HepG2 (cell line): ENCODE measurements at regions not wholly inside any gene's neighbourhood (a gene's known extent, or its start where the extent isn't known, plus 50 kb on each side); places are given as distances from the start of the nearest gene placed in this dataset.
A peak's percentile ranks its signal among the peaks of the same experiment; 100 is the strongest.

Source experiments
- ARID5B ChIP-seq: IDR thresholded peaks from 2 replicates; pipeline ENCODE4 v1.4.0; 2020; ENCODE audit warnings: mild to moderate bottlenecking, missing genetic modification reagents
- CBX2 ChIP-seq, 2 experiments: fragments of 200-600 bp in 1 of 2; sonication (generic); formaldehyde crosslinking in 1 of 2; IDR thresholded peaks; 2 replicates each; pipeline versions ENCODE4 v1.7.0 to v1.8.1; 2018 to 2022; ENCODE audit warnings: low read depth in 2 of 2, low read length in 1 of 2, mild to moderate bottlenecking in 1 of 2, missing genetic modification reagents in 1 of 2
- GATAD2A ChIP-seq: IDR thresholded peaks from 2 replicates; pipeline ENCODE4 v1.6.1; 2016
- HDAC1 ChIP-seq: sonication (generic); formaldehyde crosslinking; IDR thresholded peaks from 2 replicates; pipeline ENCODE4 v1.5.1; 2020; ENCODE audit warnings: mild to moderate bottlenecking, missing genetic modification reagents
- HHEX ChIP-seq: IDR thresholded peaks from 2 replicates; pipeline ENCODE4 v1.6.1; 2016; ENCODE audit warnings: control low read depth
- HNF4G ChIP-seq, 2 experiments: sonication (generic) in 1 of 2; formaldehyde crosslinking in 1 of 2; IDR thresholded peaks; 2 replicates each; pipeline versions ENCODE4 v1.4.0 to v1.6.1; 2011 to 2020; ENCODE audit warnings: borderline replicate concordance in 2 of 2, low read depth in 2 of 2, mild to moderate bottlenecking in 2 of 2, low read length in 1 of 2, missing genetic modification reagents in 1 of 2, moderate library complexity in 1 of 2
- NCOA5 ChIP-seq: sonication (generic); formaldehyde crosslinking; IDR thresholded peaks from 2 replicates; pipeline ENCODE4 v1.4.0; 2020; ENCODE audit warnings: missing genetic modification reagents
- NR2C2 ChIP-seq: sonication (generic); formaldehyde crosslinking; IDR thresholded peaks from 2 replicates; pipeline ENCODE4 v1.4.0; 2020; ENCODE audit warnings: missing genetic modification reagents, mild to moderate bottlenecking, moderate library complexity, borderline replicate concordance
- NR3C1 ChIP-seq: sonication (generic); formaldehyde crosslinking; IDR thresholded peaks from 2 replicates; pipeline ENCODE4 v1.4.0; 2020; ENCODE audit warnings: missing genetic modification reagents
- PITX1 ChIP-seq: sonication (generic); formaldehyde crosslinking; IDR thresholded peaks from 2 replicates; pipeline ENCODE4 v1.5.1; 2020; ENCODE audit warnings: mild to moderate bottlenecking, missing genetic modification reagents
- RARA ChIP-seq: IDR thresholded peaks from 2 replicates; pipeline ENCODE4 v1.6.1; 2016; ENCODE audit warnings: missing genetic modification reagents, missing compliant biosample characterization
- TCF12 ChIP-seq, 2 experiments: fragments of 450-650 bp in 1 of 2; sonication (generic) in 1 of 2; formaldehyde crosslinking in 1 of 2; IDR thresholded peaks; 2 replicates each; pipeline versions ENCODE4 v1.6.1 to v1.8.0; 2017 to 2022; ENCODE audit warnings: antibody characterized with exemption in 1 of 2, mild to moderate bottlenecking in 1 of 2, missing genetic modification reagents in 1 of 2, moderate library complexity in 1 of 2
- TFDP1 ChIP-seq: IDR thresholded peaks from 2 replicates; pipeline ENCODE4 v1.6.1; 2016; ENCODE audit warnings: missing compliant biosample characterization, missing genetic modification reagents, borderline replicate concordance
- TFE3 ChIP-seq: IDR thresholded peaks from 2 replicates; pipeline ENCODE4 v1.6.1; 2016
- ZC3H4 ChIP-seq: sonication (generic); formaldehyde crosslinking; IDR thresholded peaks from 2 replicates; pipeline ENCODE4 v1.4.0; 2020; ENCODE audit warnings: missing genetic modification reagents, borderline replicate concordance
- ZFP36 ChIP-seq: fragments of 150-350 bp; IDR thresholded peaks from 2 replicates; pipeline ENCODE4 v1.6.1; 2018; ENCODE audit warnings: borderline replicate concordance, low read length, low read depth; ENCODE audit not compliant: partially characterized antibody
- ZMYM2 ChIP-seq: sonication (generic); formaldehyde crosslinking; IDR thresholded peaks from 2 replicates; pipeline ENCODE4 v1.8.0; 2022; ENCODE audit warnings: mild to moderate bottlenecking, missing genetic modification reagents
- ZNF362 ChIP-seq: sonication (generic); formaldehyde crosslinking; IDR thresholded peaks from 2 replicates; pipeline ENCODE4 v1.4.0; 2020; ENCODE audit warnings: missing genetic modification reagents, mild to moderate bottlenecking, borderline replicate concordance
- ZSCAN31 ChIP-seq: sonication (generic); formaldehyde crosslinking; IDR thresholded peaks from 2 replicates; pipeline ENCODE4 v1.5.0; 2020; ENCODE audit warnings: low read depth, mild to moderate bottlenecking, missing genetic modification reagents

- no peak for TF ChIP-seq TFE3 (CRISPR knock-in tag)
- no peak for TF ChIP-seq ZFP36
- TF ChIP-seq NCOA5, result no peak
- TF ChIP-seq ZMYM2 (CRISPR knock-in tag), result no peak
- peak; percentile 40; the same call in 1 of the 2 replicates for TF ChIP-seq PITX1 (CRISPR knock-in tag)
- no peak for TF ChIP-seq NR2C2 (CRISPR knock-in tag)
- TF ChIP-seq ZSCAN31, result no peak
- no peak for TF ChIP-seq HHEX (CRISPR knock-in tag)
- peak; percentile 51 for TF ChIP-seq ARID5B (CRISPR knock-in tag)
- no peak for TF ChIP-seq TFDP1
- TF ChIP-seq HDAC1 (CRISPR knock-in tag), result 0 out of 2 replicates have a peak, but pooled peaks have one; percentile 19
- TF ChIP-seq ZC3H4, result no peak
- no peak for TF ChIP-seq TCF12 (IDR thresholded peaks at IDR 0.05)
- TF ChIP-seq TCF12 (CRISPR knock-in tag; IDR thresholded peaks at IDR 0.05), result no peak
- TF ChIP-seq GATAD2A (CRISPR knock-in tag), result peak; percentile 42; the same call in 1 of the 2 replicates
- TF ChIP-seq NR3C1 (CRISPR knock-in tag), result no peak
- peak; percentile 68; the same call in 1 of the 2 replicates for TF ChIP-seq ZNF362
- TF ChIP-seq RARA (CRISPR knock-in tag), result 0 out of 2 replicates have a peak, but pooled peaks have one; percentile 14
- TF ChIP-seq HNF4G (IDR thresholded peaks at IDR 0.05; ENCODE audit: borderline replicate concordance, low read depth, low read length), result peak; percentile 54; the same call in 1 of the 2 replicates
- TF ChIP-seq HNF4G (CRISPR knock-in tag; IDR thresholded peaks at IDR 0.05; ENCODE audit: borderline replicate concordance, low read depth), result no peak
- no peak for TF ChIP-seq CBX2 (IDR thresholded peaks at IDR 0.05; ENCODE audit: low read depth, low read length)
- TF ChIP-seq CBX2 (CRISPR knock-in tag; IDR thresholded peaks at IDR 0.05; ENCODE audit: low read depth), result no peak
Observed at GRCh38 chr1:224873434-224874369, 55.8 kb upstream of the DNAH14 start (continued).
